Prostate gland (tissue), 2 donors: ENCODE measurements at regions not wholly inside any gene's neighbourhood (a gene's known extent, or its start where the extent isn't known, plus 50 kb on each side); places are given as distances from the start of the nearest gene placed in this dataset.

Source experiments
- POLR2A ChIP-seq: fragments of 450-650 bp; IDR thresholded peaks from one replicate; pipeline ENCODE4 v1.6.1; 2016; ENCODE audit warnings: antibody characterized with exemption, mild to moderate bottlenecking
- POLR2AphosphoS5 ChIP-seq: sonication (generic); formaldehyde crosslinking; IDR thresholded peaks from one replicate; pipeline ENCODE4 v1.6.1; 2017; ENCODE audit warnings: antibody characterized with exemption
- TF ChIP-seq, protein P1 (sequence below), 4 experiments: fragments of 200-600 bp in 2 of 4; fragments of 450-650 bp in 2 of 4; sonication (generic) in 2 of 4; IDR thresholded peaks; 1 replicate in 3 of 4; 2 replicates in 1 of 4; pipeline ENCODE4 v1.5.1; 2016 to 2019; ENCODE audit warnings: antibody characterized with exemption in 4 of 4, mild to moderate bottlenecking in 2 of 4, moderate library complexity in 2 of 4

- TF ChIP-seq, protein P1, sequence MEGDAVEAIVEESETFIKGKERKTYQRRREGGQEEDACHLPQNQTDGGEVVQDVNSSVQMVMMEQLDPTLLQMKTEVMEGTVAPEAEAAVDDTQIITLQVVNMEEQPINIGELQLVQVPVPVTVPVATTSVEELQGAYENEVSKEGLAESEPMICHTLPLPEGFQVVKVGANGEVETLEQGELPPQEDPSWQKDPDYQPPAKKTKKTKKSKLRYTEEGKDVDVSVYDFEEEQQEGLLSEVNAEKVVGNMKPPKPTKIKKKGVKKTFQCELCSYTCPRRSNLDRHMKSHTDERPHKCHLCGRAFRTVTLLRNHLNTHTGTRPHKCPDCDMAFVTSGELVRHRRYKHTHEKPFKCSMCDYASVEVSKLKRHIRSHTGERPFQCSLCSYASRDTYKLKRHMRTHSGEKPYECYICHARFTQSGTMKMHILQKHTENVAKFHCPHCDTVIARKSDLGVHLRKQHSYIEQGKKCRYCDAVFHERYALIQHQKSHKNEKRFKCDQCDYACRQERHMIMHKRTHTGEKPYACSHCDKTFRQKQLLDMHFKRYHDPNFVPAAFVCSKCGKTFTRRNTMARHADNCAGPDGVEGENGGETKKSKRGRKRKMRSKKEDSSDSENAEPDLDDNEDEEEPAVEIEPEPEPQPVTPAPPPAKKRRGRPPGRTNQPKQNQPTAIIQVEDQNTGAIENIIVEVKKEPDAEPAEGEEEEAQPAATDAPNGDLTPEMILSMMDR (IDR thresholded peaks at IDR 0.05), result no peak
- TF ChIP-seq POLR2AphosphoS5, result no peak
- no peak for TF ChIP-seq POLR2A
Measured at GRCh38 chr6:129923530-129924250, 62.6 kb upstream of the TMEM244 start.
